Astrocyte of the cerebellum (primary cell): ENCODE measurements at regions not wholly inside any gene's neighbourhood (a gene's known extent, or its start where the extent isn't known, plus 50 kb on each side); places are given as distances from the start of the nearest gene placed in this dataset.

Source experiments
- DNase-seq: peaks from one replicate; pipeline ENCODE4 v3.0.0-alpha.2; 2011; ENCODE audit warnings: low read depth
- H3K4me3 ChIP-seq: 2 replicates; pipeline ENCODE4 v1.5.1; 2011; ENCODE audit warnings: mild to moderate bottlenecking, low read depth, low read length, moderate library complexity
- in situ Hi-C: cut with HindIII; loops from 2 replicates; pipeline ENCODE4 v1.10.0; 2017; ENCODE audit warnings: low sequenced_read_pairs
- TF ChIP-seq, protein P1 (sequence below): IDR thresholded peaks from 2 replicates; pipeline ENCODE4 v1.5.1; 2012; ENCODE audit warnings: low read length, low read depth, moderate library complexity, mild to moderate bottlenecking; ENCODE audit errors: missing control alignments

DNA sequence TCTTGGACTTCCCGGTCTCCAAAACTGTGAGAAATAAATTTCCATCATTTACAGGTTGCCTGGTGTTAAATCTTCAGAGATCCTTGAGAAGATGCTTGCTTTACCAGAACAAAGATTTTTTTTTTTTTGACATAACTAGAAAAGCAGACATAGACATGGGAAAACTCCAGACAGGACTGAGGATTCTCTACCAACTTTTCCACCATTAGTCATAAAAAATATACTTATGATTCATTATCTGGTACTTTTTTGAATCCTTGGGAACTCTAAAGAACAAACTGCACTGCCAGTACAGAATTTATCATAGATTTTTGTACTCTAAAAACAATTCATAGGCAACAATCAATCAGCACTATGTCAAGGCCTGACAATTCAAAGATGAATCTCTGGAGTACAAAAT, 487.6 kb downstream of the EFNB2 start:
- DNase-seq: no peak
- in situ Hi-C loops: no loop called here
- H3K4me3 ChIP-seq: no peak overlapping the region
- TF ChIP-seq, protein P1, sequence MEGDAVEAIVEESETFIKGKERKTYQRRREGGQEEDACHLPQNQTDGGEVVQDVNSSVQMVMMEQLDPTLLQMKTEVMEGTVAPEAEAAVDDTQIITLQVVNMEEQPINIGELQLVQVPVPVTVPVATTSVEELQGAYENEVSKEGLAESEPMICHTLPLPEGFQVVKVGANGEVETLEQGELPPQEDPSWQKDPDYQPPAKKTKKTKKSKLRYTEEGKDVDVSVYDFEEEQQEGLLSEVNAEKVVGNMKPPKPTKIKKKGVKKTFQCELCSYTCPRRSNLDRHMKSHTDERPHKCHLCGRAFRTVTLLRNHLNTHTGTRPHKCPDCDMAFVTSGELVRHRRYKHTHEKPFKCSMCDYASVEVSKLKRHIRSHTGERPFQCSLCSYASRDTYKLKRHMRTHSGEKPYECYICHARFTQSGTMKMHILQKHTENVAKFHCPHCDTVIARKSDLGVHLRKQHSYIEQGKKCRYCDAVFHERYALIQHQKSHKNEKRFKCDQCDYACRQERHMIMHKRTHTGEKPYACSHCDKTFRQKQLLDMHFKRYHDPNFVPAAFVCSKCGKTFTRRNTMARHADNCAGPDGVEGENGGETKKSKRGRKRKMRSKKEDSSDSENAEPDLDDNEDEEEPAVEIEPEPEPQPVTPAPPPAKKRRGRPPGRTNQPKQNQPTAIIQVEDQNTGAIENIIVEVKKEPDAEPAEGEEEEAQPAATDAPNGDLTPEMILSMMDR: no peak

DNA sequence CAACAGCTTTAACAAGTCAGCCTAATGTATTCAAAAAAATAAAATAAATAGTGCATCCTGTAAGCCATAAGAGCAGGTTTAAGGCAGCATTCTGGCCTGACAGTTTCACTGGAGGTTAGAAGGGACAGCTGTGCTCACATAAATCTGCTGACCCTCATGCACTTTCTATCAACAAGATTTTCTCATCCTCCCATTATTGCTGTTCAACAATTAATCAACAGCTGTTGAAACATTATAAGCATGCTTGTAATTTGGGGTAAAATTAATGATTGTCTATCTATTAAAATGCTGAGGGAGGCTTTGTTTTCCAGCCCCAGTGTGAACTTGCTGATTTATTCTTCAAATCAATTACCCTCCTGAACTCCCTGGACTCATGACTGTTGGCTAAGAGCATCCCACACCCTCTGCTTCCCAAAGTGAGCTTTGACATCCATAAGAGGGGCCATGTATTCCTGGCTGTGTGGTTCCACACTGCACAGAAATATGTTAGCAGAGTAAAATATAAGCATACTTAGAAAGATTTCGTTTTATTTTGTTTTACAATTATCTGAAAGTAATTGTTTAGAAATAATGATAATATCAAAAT, 492.4 kb downstream of the EFNB2 start:
- no peak for DNase-seq
- in situ Hi-C loops: no loop called here
- no peak overlapping the region for H3K4me3 ChIP-seq
- TF ChIP-seq, protein P1: no peak

DNA sequence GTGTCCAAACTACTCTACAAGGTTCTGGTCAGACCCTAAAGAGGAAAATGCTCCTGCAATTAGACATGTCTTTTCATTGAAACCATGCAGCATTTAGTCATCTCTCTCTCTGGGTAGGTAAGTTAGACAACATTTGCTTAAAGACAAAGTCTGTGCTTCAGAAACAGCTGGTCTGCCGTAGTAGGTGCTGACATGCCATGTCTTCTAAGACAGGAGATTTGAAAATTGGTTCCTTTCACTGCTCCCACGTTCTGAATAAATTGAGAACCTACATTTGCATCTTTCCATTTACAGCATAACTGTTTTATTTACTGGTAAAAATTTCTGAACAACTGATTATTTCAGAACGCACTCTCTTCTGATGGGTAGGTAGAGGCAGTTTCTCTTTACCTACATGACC, 494.0 kb downstream of the EFNB2 start:
- TF ChIP-seq, protein P1: no peak
- in situ Hi-C loops: no loop called here
- H3K4me3 ChIP-seq: no peak overlapping the region
- DNase-seq: no peak

DNA sequence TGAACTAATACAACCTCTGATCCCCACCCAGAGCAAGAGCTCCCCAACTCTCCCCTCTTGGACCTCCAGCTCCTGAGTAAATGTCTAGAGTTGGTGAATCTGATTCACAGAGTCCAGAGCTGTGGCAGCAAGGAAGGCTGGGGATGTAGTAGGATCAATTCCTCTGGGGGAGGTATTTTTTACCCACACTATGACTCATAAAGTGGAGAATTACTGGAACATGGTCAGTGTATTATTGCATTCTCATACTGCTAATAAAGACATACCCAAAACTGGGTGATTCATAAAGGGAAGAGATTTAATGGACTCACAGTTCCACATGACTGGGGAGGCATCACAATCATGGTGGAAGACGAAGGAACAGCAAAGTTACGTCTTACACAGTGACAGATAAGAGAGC, 496.7 kb downstream of the EFNB2 start:
- TF ChIP-seq, protein P1: no peak
- H3K4me3 ChIP-seq: no peak overlapping the region
- DNase-seq: peak; percentile 65
- in situ Hi-C loops: no loop called here

DNA sequence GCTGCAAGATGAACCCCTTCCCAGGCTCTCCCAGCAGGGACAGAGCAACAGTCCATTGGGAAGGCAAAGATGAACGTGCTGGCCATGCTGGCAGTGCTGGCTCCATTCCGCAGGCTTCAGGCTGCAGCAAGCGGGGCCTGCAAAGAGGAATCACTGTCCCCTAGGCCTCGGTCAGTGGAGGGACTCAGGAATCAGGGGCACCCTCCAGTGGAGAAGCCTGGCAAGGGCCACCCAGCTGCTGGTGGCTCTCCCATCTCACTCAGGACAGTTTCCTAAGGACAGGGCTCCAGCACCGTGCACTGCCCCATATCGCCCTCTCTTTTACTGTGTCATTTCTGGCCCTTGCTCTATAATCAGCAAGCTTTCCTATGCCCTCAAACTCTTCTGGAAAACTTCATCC, 498.6 kb downstream of the EFNB2 start:
- in situ Hi-C loops: no loop called here
- TF ChIP-seq, protein P1: no peak

DNA sequence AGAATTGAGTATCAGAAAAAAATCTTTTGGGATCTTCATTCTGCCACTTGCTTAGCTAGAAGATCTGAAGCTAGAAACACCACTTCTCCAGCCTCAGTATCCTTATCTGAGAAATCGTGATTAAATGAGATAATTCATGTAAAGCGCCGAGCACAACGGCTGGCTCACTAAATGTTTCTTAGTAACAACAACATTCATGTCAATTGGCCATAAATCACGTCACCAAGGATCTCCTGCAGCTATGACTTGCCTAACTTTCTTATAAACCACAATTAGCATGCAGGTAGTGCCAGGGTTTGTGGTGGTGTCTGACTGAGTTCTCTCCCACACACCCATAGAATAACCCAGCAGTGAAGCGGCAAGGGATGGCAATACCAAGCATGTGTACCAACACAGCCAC, 501.3 kb downstream of the EFNB2 start:
- DNase-seq: peak; percentile 37
- in situ Hi-C loops: no loop called here
- TF ChIP-seq, protein P1: no peak
- no peak overlapping the region for H3K4me3 ChIP-seq

More for the DNA sequence above, 498.6 kb downstream of the EFNB2 start:
- H3K4me3 ChIP-seq: no peak overlapping the region
- DNase-seq: no peak

DNA sequence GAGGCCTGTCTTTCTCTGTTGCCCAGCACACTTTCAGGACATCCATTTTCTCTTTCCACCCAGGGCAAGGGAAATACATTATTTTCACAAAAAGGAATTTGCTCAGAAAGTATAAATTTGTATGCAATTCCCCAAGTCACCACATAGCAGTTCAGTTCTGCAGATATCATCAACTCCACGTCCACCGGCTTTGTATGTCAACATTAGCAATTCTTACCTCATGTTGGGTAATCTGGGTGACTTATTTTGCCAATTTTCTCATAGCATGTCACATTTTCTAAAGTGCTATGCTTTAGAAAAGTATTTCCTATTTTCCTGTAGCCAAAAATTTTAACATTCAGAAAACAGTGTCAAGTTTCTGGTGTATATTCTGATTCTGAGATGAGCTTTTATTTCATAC, 501.8 kb downstream of the EFNB2 start:
- TF ChIP-seq, protein P1: peak; percentile 45
- H3K4me3 ChIP-seq: no peak overlapping the region
- in situ Hi-C loops: no loop called here
- peak; percentile 20 for DNase-seq
